Activated CD8-positive, alpha-beta memory T cell treated with anti-CD3 and anti-CD28 coated beads for 4 hours (primary cell): ENCODE measurements at regions not wholly inside any gene's neighbourhood (a gene's known extent, or its start where the extent isn't known, plus 50 kb on each side); places are given as distances from the start of the nearest gene placed in this dataset.
"Not testable (repeated sequence)": the region's sequence is repeated elsewhere in the genome, so short reads cannot be mapped to it uniquely, and the experiment has no call there.

Source experiments
- DNase-seq, 2 donors: peaks; one replicate each; pipeline ENCODE4 v3.0.0-alpha.2; 2020; ENCODE audit warnings: low read depth in 2 of 2

DNA sequence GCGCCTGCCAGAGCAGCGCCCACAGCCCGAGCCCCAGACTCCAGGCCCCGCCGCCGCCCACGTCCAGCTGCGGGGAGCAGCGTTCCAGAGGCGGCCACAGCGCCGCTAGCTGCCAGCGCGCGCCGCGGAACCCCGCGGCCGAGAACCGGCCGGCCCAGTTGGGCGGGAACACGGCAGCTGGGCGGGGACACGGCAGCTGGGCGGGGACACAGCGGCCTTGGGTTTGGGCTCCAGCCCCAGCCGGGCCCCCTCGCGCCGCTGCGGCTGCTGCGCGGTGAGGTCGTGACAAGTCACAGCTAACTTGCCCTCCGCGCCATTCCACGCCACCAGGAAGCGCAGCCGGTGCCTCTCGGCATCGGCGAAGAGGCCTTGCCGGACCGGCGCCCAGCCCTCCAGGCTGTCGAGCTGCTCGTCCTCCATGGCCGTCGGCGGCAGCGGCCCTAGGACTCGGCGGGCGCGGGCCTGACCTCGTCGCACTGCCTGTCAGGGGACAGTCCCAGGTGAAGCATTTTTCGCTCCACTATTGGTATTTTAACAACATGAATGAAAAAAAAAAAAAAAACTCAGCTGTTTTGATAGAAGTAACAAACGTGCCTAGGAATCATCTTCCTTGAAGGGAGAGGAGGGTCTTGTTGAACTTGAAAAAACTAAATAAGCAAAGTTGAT lies 56.6 kb upstream of the GOLGA8N start:
- DNase-seq: peak; percentile 12 to 16

DNA sequence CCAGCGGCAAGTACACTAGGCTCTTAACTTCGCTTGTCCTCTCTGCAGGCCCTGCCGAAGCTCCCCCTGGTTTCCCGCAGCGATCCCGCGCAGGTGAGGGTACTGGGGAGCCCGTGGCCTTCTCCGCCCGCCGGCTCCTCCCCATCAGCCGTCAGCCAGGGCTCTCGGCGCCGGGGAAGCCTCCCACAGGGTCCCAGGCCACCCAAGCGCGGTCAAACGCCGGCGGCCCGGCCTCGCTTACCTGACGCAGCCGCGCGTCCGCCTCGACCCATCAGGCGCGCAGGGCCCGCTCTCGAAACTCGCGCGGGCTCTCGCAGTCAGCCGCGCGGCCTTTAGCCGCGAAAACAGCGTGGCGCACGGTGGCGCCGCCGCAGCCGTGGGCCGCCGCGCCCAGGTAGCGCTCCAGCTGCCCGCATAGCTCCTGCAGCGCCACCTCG lies 57.2 kb upstream of the GOLGA8N start:
- not testable (repeated sequence) for DNase-seq

DNA sequence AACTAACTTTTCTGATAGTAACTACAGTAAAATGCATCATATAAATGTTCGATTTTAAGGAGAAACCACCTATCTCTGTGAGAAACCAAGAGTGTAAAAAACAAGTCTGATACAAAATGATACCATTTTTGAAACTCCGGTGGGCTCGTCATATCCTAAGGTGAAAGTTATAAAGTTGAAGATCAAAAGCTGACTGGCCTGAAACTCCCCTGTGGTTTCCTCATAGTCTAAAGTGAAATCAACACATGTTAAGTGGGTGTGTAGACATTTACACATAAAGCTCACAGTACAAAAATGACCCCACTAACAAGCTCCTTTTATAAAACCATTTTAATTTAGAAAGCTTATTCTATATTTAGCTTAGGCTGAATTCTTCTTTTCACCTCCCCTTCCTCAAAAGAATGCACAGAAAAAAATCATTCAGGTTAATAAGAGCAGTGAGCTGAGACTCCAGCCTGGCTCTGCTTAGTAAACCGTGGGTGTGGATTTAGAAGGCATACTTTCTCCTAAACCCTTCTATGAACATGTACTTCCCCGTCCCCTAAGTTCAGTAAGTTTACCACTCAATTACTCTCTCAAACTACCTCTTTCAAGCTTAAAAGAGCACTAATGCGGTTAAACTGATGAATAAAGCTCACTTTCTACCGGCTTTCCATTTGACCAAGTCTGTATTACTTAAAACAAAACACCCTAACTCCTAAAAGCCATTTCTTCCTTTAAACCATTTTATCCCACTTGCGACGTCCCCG lies 57.9 kb upstream of the GOLGA8N start:
- DNase-seq: not testable (repeated sequence)

DNA sequence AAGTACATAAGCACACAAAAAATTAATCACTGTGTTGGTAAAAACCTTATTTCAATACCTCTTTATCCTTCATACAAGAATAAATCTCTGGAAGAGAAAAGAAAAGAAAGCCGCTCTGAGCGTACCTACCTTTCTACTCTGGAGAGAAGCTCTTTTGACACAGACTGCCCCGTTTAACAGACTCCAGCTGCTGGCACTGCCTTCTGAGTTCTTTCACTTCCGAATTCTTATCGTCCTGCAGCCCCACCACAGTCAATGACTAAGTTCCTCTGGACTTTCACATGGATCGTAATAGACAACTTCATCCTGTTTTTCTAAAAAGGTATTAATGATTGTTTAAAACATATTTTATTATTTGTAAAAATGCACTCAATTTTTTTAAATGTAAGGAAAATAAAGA lies 67.5 kb upstream of the GOLGA8O start:
- not testable (repeated sequence) for DNase-seq

DNA sequence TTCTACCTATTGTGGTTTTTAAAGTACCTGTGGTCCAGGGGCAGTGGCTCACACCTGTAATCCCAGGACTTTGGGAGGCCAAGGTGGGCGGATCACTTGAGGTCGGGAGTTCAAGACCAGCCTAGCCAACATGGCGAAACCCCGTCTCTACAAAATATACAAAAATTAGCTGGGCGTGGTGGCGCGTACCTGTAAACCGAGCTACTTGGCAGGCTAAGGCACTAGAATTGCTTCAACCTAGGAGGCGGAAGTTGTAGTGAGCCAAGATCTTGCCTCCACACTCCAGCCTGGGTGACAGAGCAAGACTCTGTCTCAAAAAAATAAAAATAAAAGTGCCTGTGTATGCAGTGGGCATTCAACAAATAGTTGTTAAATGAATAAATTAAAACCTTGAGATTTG lies 67.0 kb upstream of the GOLGA8O start:
- not testable (repeated sequence) for DNase-seq

DNA sequence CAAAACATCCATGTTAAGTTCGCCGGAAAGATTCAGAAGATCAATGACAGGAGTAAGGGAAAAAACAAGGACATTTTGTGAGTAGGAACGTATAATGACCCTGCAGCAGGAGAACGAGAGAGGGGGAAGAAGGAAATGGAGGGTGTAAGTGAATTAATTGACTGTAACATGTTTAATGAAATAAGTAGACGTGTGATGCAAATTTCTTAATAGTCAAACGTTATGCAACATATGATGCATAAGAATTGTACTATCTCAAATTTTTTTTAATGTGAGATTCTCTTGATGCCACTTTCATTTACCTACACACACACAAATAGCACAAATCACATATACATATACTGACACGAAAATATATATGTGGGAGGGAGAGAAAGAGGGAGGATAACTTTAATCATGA lies 63.5 kb upstream of the GOLGA8O start:
- not testable (repeated sequence) for DNase-seq

DNA sequence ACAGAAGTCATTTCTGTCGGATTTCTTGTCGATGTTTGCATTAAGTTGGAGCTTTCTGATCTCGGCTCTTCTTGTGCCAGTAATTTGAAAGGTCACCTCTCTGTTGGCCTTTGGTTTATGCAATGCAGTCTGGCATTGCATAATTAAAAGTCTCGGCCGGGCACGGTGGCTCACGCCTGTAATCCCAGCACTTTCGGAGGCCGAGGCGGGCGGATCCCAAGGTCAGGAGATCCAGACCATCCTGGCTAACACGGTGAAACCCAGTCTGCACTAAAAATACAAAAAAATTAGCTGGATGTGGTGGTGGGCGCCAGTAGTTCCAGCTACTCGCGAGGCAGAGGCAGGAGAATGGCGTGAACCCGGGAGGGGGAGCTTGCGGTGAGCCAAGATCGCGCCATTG lies 62.6 kb upstream of the GOLGA8O start:
- not testable (repeated sequence) for DNase-seq

DNA sequence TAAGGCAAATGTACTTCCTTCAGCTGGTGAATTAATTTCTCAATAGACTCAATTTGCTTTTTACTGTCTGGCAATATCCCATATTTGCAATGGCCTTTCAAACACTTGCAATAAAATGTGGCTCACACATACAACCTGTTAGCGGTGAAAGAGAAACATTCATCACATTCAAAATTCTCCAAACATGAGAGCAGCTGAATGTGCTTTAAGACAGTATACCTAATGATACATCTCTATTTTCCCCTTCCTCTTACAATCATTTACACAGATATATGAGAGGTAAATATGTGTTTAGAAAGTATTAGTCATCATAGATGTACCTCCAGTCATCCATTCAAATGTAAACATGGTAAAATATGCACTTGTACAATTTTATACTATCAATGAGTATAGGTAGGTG lies 61.5 kb upstream of the GOLGA8O start:
- not testable (repeated sequence) for DNase-seq

DNA sequence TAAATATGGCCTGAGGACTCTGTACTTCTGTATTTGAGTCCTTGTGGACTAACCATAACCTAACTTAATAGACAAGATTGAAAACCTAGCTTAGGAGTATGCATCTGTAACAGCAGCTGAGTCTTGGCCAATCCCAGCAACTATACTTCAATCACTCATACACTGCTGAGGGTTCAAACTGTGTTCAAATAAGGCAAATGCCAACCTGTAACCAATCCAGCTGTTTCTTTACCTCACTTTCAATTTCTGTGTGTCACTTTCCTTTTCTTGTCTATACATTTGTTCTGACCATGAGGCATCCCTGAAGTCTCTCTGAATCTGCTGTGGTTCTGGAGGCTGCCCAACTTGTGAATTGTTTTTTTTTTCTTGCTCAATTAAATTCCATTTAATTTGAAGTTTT lies 57.9 kb upstream of the GOLGA8O start:
- not testable (repeated sequence) for DNase-seq

DNA sequence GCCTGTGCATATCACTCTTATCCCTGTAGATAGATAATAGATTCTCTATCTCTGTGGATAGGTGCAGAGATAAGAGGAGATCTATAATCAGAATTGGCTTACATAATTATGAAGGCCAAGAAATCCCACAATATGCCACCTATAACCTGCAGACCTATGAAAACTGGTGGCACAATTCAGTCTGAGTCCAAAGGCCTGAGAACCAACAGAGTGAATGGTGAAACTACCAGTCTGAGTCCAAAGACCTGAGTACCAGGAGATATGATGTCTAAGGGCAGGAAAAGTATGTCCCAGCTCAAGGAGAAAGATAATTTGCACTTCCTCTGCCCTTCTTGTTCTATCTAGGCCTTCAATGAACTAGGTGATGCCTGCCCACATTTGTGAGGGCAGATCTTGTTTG lies 54.6 kb upstream of the GOLGA8O start:
- not testable (repeated sequence) for DNase-seq

DNA sequence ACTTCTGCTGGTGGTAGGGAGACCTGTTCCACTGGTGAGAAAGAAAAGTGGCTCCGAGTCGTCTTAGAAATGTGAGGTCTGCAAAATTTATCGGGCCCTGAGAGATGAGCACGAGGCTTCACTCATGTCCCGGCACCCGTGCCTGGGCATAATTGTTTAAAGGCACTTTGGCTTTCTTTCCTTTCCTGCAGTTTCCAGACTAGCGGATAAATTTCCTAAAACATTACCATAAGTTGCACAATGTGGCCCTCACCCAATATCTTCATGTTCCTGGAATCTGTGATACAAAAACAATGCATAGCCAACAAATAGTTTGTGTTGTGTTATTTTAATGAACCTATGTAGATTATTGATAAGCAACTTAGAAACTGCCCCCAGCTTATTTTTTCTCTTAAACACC lies 52.6 kb upstream of the GOLGA8O start:
- DNase-seq: not testable (repeated sequence)

DNA sequence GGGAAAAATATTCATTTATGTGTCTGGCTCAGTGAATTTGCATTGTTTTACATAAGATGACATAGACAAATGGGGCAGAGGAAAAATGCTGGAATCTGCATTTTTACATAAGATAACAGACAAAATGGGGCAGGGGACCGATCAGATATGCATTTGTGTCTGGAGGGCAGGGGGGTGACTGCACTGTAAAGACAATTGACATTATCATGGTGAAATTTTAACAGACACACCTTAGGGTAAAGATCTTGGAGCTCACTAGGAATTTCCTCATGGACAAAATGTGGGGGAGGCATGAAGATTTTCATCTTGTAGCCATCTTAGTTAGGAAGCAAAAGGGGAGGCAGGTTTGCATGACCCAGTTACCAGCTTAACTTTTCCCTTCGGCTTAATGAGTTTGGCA lies 51.4 kb upstream of the GOLGA8O start:
- not testable (repeated sequence) for DNase-seq

DNA sequence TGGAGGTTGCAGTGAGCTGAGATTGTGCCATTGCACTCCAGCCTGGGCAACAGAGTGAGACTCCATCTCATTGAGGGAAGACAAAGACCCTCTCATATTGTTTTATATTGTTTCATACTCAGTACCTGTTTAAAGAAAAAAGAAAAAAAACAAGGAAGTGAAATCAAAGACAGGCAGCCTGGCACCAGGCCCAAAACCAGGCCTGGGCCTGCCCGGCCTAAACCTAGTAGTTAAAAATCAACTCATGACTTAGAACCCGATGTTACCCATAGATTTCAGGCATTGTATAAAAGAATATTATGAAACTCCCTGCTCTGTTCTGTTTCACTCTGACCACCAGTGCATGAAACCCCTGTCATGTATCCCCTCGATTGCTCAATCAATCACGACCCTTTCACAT lies 50.2 kb upstream of the GOLGA8O start:
- DNase-seq: not testable (repeated sequence)
